ENCODE measurements at regions not wholly inside any gene's neighbourhood (a gene's known extent, or its start where the extent isn't known, plus 50 kb on each side); places are given as distances from the start of the nearest gene placed in this dataset.

- TF ChIP-seq CTCF (conservative IDR thresholded peaks at IDR 0.05; ENCODE audit: low read depth, low read length) (no peak), EZH2 (IDR thresholded peaks at IDR 0.05; ENCODE audit: borderline replicate concordance, low read depth, low read length, poor library complexity, severe bottlenecking) (no peak)
Measured at GRCh38 chr3:3309887-3310286, 130.4 kb upstream of the CRBN start.

All from A673 (cell line).